ENCODE measurements at regions not wholly inside any gene's neighbourhood (a gene's known extent, or its start where the extent isn't known, plus 50 kb on each side); places are given as distances from the start of the nearest gene placed in this dataset.

- no peak overlapping the region for H2BK15ac ChIP-seq (ENCODE audit: low read length)
- H2BK12ac ChIP-seq (ENCODE audit: low read depth, low read length): no peak overlapping the region
- H3K4ac ChIP-seq (replicated peaks; ENCODE audit: insufficient read length, low read depth, low read length): no peak overlapping the region
- POLR2A ChIA-PET (ENCODE audit: partially characterized antibody): no interaction called here
- DNase-seq (ENCODE audit: low read depth in 1 of 2, low spot score in 2 of 2): no peak
- H3K4me1 ChIP-seq (replicated peaks in 1 of 4; ENCODE audit: control insufficient read depth in 3 of 4, insufficient read depth in 4 of 4, low read length in 3 of 4): peaks cover 2 to 16% (median 14%) of the 10 kb centered on the region in 4 experiments
- H3K27ac ChIP-seq (ENCODE audit: low read depth, low read length): no peak overlapping the region
- H3K79me2 ChIP-seq (ENCODE audit: control insufficient read depth in 1 of 2, insufficient read depth in 2 of 2, low read length in 2 of 2): no peaks in the 10 kb centered on the region
- no peaks in the 10 kb centered on the region for H4K20me1 ChIP-seq (replicated peaks in 1 of 2; ENCODE audit: control insufficient read depth in 1 of 2, insufficient read depth in 2 of 2, low read length in 2 of 2)
- no peak for TF ChIP-seq CEBPB (IDR thresholded peaks at IDR 0.05; ENCODE audit: low read depth, low read length)
- TF ChIP-seq KDM1A (IDR thresholded peaks at IDR 0.05; ENCODE audit: borderline replicate concordance, low read length): no peak
- TF ChIP-seq SAP30 (IDR thresholded peaks at IDR 0.05; ENCODE audit: insufficient read depth, insufficient replicate concordance, low read length): no peak
- TF ChIP-seq CBX8 (IDR thresholded peaks at IDR 0.05; ENCODE audit: borderline replicate concordance, low read depth, low read length): no peak
- H3K14ac ChIP-seq (ENCODE audit: insufficient read length): no peak overlapping the region
- no peak overlapping the region for H2BK5ac ChIP-seq (ENCODE audit: low read depth, low read length)
- no peak overlapping the region for H4K5ac ChIP-seq (ENCODE audit: insufficient read length, low read depth, low read length)
- 81% methylated on average over 2 of the region's 2 CpGs; no CpG with 5 or more reads in 1 of the 2 experiments for WGBS, 2 experiments (ENCODE audit: extremely low coverage in 1 of 2, insufficient coverage in 1 of 2, insufficient read length in 1 of 2, insufficient replicate concordance in 2 of 2, low coverage in 1 of 2, low lambda C conversion rate in 2 of 2, missing lambda C conversion rate in 1 of 2)
- H2BK120ac ChIP-seq (replicated peaks; ENCODE audit: low read depth, low read length): no peak overlapping the region
- FAIRE-seq: no peak
- H3K4me2 ChIP-seq (ENCODE audit: insufficient read depth in 1 of 2, low read depth in 2 of 2, low read length in 2 of 2): no peak overlapping the region
- H3K4me3 ChIP-seq (ENCODE audit: extremely low read depth in 1 of 4, insufficient read depth in 2 of 4, low read depth in 3 of 4, low read length in 4 of 4): no peak overlapping the region
- H3K27me3 ChIP-seq (replicated peaks in 1 of 4; ENCODE audit: control insufficient read depth in 3 of 4, extremely low read depth in 1 of 4, insufficient read depth in 3 of 4, low read length in 3 of 4): peaks cover 10 to 48% (median 42%) of the 10 kb centered on the region in 4 experiments; a peak in 6 of 7 replicates
- H3K23me2 ChIP-seq (ENCODE audit: low read depth, low read length): peaks cover 4% of the 10 kb centered on the region; the same call in 1 of the 2 replicates
- CTCF ChIA-PET (ENCODE audit: partially characterized antibody): interaction anchor here (1.1 to 2.0 kb wide), 3 partner anchors 27 to 285 kb away, joined by 3 to 8 read pairs (median 6); partner anchors contain the start of gene RGMA
- H4K8ac ChIP-seq (ENCODE audit: extremely low read depth, insufficient read depth, low read length): no peak overlapping the region
- H3K18ac ChIP-seq (ENCODE audit: extremely low read depth, low read length): no peak overlapping the region
- H3K23ac ChIP-seq (ENCODE audit: insufficient read length): no peak overlapping the region
- H3K36me3 ChIP-seq (ENCODE audit: control insufficient read depth in 2 of 4, insufficient read depth in 4 of 4, low read length in 3 of 4): no peaks in the 10 kb centered on the region
- no peaks in the 10 kb centered on the region for H3K79me1 ChIP-seq (ENCODE audit: low read depth, low read length)
- H3K56ac ChIP-seq (replicated peaks; ENCODE audit: insufficient read length, low read depth, low read length): no peak overlapping the region
- H2BK20ac ChIP-seq (ENCODE audit: low read length): no peak overlapping the region
- H4K91ac ChIP-seq (replicated peaks; ENCODE audit: insufficient read length, low read length): no peak overlapping the region
- no peak overlapping the region for H2AFZ ChIP-seq (ENCODE audit: low read length)
- no peak overlapping the region for H2AK5ac ChIP-seq (ENCODE audit: low read depth, low read length)
- H3K9ac ChIP-seq (replicated peaks in 1 of 4; ENCODE audit: extremely low read depth in 1 of 4, low read depth in 3 of 4, low read length in 3 of 4): no peak overlapping the region
- no peaks in the 10 kb centered on the region for H3K9me3 ChIP-seq (ENCODE audit: insufficient read depth in 2 of 2, low read depth in 1 of 2, low read length in 1 of 2)
Observed at GRCh38 chr15:93360976-93361375, 272.0 kb upstream of the RGMA start.

All from H1 (cell line).